ENCODE measurements at regions not wholly inside any gene's neighbourhood (a gene's known extent, or its start where the extent isn't known, plus 50 kb on each side); places are given as distances from the start of the nearest gene placed in this dataset.

DNA sequence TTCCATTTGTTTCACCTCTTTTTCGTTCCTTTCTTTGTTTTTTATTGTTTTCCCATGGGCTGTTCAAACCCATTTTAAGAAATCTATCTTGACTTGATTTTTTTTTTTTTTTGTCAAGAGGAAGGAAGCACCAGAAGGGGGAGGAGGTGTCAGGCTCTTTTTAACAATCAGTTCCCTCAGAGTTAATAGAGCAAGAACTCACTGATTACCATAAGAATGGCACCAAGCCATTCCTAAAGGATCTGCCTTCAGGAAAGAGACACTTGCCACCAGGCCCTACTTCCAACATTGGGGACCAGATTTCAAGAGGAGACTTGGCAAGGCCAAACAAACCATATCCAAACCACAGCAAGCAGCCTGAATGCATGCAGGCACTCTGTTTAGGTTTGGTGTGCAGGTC is 168.0 kb downstream of the OTOR start:
- TF ChIP-seq, protein P1, sequence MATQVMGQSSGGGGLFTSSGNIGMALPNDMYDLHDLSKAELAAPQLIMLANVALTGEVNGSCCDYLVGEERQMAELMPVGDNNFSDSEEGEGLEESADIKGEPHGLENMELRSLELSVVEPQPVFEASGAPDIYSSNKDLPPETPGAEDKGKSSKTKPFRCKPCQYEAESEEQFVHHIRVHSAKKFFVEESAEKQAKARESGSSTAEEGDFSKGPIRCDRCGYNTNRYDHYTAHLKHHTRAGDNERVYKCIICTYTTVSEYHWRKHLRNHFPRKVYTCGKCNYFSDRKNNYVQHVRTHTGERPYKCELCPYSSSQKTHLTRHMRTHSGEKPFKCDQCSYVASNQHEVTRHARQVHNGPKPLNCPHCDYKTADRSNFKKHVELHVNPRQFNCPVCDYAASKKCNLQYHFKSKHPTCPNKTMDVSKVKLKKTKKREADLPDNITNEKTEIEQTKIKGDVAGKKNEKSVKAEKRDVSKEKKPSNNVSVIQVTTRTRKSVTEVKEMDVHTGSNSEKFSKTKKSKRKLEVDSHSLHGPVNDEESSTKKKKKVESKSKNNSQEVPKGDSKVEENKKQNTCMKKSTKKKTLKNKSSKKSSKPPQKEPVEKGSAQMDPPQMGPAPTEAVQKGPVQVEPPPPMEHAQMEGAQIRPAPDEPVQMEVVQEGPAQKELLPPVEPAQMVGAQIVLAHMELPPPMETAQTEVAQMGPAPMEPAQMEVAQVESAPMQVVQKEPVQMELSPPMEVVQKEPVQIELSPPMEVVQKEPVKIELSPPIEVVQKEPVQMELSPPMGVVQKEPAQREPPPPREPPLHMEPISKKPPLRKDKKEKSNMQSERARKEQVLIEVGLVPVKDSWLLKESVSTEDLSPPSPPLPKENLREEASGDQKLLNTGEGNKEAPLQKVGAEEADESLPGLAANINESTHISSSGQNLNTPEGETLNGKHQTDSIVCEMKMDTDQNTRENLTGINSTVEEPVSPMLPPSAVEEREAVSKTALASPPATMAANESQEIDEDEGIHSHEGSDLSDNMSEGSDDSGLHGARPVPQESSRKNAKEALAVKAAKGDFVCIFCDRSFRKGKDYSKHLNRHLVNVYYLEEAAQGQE (IDR thresholded peaks at IDR 0.05; ENCODE audit: insufficient read depth in 1 of 2, low read depth in 2 of 2, low read length in 2 of 2): no peak
- TF ChIP-seq POLR2AphosphoS5 (IDR thresholded peaks at IDR 0.05; ENCODE audit: low read depth, low read length) (no peak), TAF1 (IDR thresholded peaks at IDR 0.05; ENCODE audit: borderline replicate concordance, insufficient read depth, low read length) (no peak)

All from PFSK-1 (cell line).